ENCODE measurements at regions not wholly inside any gene's neighbourhood (a gene's known extent, or its start where the extent isn't known, plus 50 kb on each side); places are given as distances from the start of the nearest gene placed in this dataset.

- Mint-ChIP-seq H3K27ac (ENCODE audit: unreplicated experiment) (no peak overlapping the region), H3K4me1 (ENCODE audit: low read depth, unreplicated experiment) (no peaks in the 10 kb centered on the region), H3K9me3 (ENCODE audit: unreplicated experiment) (no peaks in the 10 kb centered on the region), H3K4me3 (ENCODE audit: unreplicated experiment) (no peak overlapping the region), H3K27me3 (ENCODE audit: insufficient read depth, unreplicated experiment) (peaks cover 3% of the 10 kb centered on the region), H3K36me3 (ENCODE audit: insufficient read depth, unreplicated experiment) (no peaks in the 10 kb centered on the region)
- no TSS peak for BruUV-seq (replicated peaks)
- CTCF ChIA-PET: no interaction called here
- Histone ChIP-seq H3K4me3 (ENCODE audit: low read depth, low read length) (no peak overlapping the region), H3K36me3 (ENCODE audit: control insufficient read depth, insufficient read depth, low read length) (no peaks in the 10 kb centered on the region), H3K9me3 (no peaks in the 10 kb centered on the region), H3K27me3 (replicated peaks; ENCODE audit: control insufficient read depth, insufficient read depth, low read length) (no peaks in the 10 kb centered on the region), H3K4me1 (no peaks in the 10 kb centered on the region)
- POLR2A ChIA-PET: no interaction called here
- no peak for DNase-seq
- TF ChIP-seq, protein P1, sequence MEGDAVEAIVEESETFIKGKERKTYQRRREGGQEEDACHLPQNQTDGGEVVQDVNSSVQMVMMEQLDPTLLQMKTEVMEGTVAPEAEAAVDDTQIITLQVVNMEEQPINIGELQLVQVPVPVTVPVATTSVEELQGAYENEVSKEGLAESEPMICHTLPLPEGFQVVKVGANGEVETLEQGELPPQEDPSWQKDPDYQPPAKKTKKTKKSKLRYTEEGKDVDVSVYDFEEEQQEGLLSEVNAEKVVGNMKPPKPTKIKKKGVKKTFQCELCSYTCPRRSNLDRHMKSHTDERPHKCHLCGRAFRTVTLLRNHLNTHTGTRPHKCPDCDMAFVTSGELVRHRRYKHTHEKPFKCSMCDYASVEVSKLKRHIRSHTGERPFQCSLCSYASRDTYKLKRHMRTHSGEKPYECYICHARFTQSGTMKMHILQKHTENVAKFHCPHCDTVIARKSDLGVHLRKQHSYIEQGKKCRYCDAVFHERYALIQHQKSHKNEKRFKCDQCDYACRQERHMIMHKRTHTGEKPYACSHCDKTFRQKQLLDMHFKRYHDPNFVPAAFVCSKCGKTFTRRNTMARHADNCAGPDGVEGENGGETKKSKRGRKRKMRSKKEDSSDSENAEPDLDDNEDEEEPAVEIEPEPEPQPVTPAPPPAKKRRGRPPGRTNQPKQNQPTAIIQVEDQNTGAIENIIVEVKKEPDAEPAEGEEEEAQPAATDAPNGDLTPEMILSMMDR (IDR thresholded peaks at IDR 0.05; ENCODE audit: insufficient read depth in 1 of 2, low read depth in 1 of 2, low read length in 1 of 2, severe bottlenecking in 1 of 2, unreplicated experiment in 1 of 2): no peak
- intact Hi-C loops (cut with micrococcal nuclease; ENCODE audit: unreplicated experiment): no loop called here
These were observed 900.9 kb downstream of the BCL11B start for GRCh38 chr14:98371141-98371540.

- Histone ChIP-seq H3K36me3 (ENCODE audit: control insufficient read depth, insufficient read depth, low read length) (no peaks in the 10 kb centered on the region), H3K4me3 (ENCODE audit: low read depth, low read length) (no peak overlapping the region), H3K4me1 (no peaks in the 10 kb centered on the region), H3K27me3 (replicated peaks; ENCODE audit: control insufficient read depth, insufficient read depth, low read length) (no peaks in the 10 kb centered on the region), H3K9me3 (no peaks in the 10 kb centered on the region)
- intact Hi-C loops (cut with micrococcal nuclease; ENCODE audit: unreplicated experiment): no loop called here
- Mint-ChIP-seq H3K27me3 (ENCODE audit: insufficient read depth, unreplicated experiment) (peaks cover 3% of the 10 kb centered on the region), H3K36me3 (ENCODE audit: insufficient read depth, unreplicated experiment) (no peaks in the 10 kb centered on the region), H3K9me3 (ENCODE audit: unreplicated experiment) (no peaks in the 10 kb centered on the region), H3K4me3 (ENCODE audit: unreplicated experiment) (no peak overlapping the region), H3K27ac (ENCODE audit: unreplicated experiment) (no peak overlapping the region), H3K4me1 (ENCODE audit: low read depth, unreplicated experiment) (no peaks in the 10 kb centered on the region)
- TF ChIP-seq, protein P1 (IDR thresholded peaks at IDR 0.05; ENCODE audit: insufficient read depth in 1 of 2, low read depth in 1 of 2, low read length in 1 of 2, severe bottlenecking in 1 of 2, unreplicated experiment in 1 of 2): no peak
- ChIA-PET POLR2A (no interaction called here), CTCF (no interaction called here)
- no peak for DNase-seq
- no TSS peak for BruUV-seq (replicated peaks)
These were observed 897.9 kb downstream of the BCL11B start for GRCh38 chr14:98374136-98374535.

- ChIA-PET POLR2A (no interaction called here), CTCF (no interaction called here)
- Mint-ChIP-seq H3K27me3 (ENCODE audit: insufficient read depth, unreplicated experiment) (peaks cover 3% of the 10 kb centered on the region), H3K9me3 (ENCODE audit: unreplicated experiment) (no peaks in the 10 kb centered on the region), H3K27ac (ENCODE audit: unreplicated experiment) (no peak overlapping the region), H3K4me3 (ENCODE audit: unreplicated experiment) (no peak overlapping the region), H3K36me3 (ENCODE audit: insufficient read depth, unreplicated experiment) (no peaks in the 10 kb centered on the region), H3K4me1 (ENCODE audit: low read depth, unreplicated experiment) (no peaks in the 10 kb centered on the region)
- no peak for DNase-seq
- intact Hi-C loops (cut with micrococcal nuclease; ENCODE audit: unreplicated experiment): no loop called here
- Histone ChIP-seq H3K4me1 (no peaks in the 10 kb centered on the region), H3K27me3 (replicated peaks; ENCODE audit: control insufficient read depth, insufficient read depth, low read length) (no peaks in the 10 kb centered on the region), H3K9me3 (no peaks in the 10 kb centered on the region), H3K36me3 (ENCODE audit: control insufficient read depth, insufficient read depth, low read length) (no peaks in the 10 kb centered on the region), H3K4me3 (ENCODE audit: low read depth, low read length) (no peak overlapping the region)
- TF ChIP-seq, protein P1 (IDR thresholded peaks at IDR 0.05; ENCODE audit: insufficient read depth in 1 of 2, low read depth in 1 of 2, low read length in 1 of 2, severe bottlenecking in 1 of 2, unreplicated experiment in 1 of 2): no peak
- no TSS peak for BruUV-seq (replicated peaks)
These were observed 896.4 kb downstream of the BCL11B start for GRCh38 chr14:98375566-98375965.

All from Caco-2 (cell line).